22Rv1 (cell line): ENCODE measurements at regions not wholly inside any gene's neighbourhood (a gene's known extent, or its start where the extent isn't known, plus 50 kb on each side); places are given as distances from the start of the nearest gene placed in this dataset.

ENCODE experiments used
- ZFX ChIP-seq: fragments of 450-650 bp; IDR thresholded peaks from 2 replicates; pipeline ENCODE4 v1.6.1; 2017; ENCODE audit warnings: antibody characterized with exemption, borderline replicate concordance
- TF ChIP-seq, protein P1 (sequence below): fragments of 450-650 bp; IDR thresholded peaks from 2 replicates; pipeline ENCODE4 v1.5.1; 2017; ENCODE audit warnings: mild to moderate bottlenecking

DNA sequence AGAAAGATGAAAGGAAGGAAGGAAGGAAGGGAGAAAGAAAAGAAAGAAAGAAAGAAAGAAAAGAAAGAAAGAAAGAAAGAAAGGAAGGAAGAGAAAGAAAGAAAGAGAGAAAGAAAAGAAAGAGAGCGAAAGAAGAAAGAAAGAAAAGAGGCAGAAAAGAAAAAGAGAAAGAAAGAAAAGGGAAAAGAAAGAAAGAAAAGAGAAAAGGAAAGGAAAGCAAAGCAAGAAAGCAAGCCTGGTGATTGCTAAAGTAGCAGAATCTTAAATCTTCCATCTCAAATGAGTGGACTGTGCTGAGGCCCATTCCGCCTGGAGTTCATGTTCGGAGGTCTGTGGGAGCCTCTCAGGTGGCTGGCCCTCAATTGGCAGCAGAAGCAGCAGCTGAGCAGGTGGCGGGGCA lies 148.4 kb downstream of the TFAP2A start:
- TF ChIP-seq, protein P1, sequence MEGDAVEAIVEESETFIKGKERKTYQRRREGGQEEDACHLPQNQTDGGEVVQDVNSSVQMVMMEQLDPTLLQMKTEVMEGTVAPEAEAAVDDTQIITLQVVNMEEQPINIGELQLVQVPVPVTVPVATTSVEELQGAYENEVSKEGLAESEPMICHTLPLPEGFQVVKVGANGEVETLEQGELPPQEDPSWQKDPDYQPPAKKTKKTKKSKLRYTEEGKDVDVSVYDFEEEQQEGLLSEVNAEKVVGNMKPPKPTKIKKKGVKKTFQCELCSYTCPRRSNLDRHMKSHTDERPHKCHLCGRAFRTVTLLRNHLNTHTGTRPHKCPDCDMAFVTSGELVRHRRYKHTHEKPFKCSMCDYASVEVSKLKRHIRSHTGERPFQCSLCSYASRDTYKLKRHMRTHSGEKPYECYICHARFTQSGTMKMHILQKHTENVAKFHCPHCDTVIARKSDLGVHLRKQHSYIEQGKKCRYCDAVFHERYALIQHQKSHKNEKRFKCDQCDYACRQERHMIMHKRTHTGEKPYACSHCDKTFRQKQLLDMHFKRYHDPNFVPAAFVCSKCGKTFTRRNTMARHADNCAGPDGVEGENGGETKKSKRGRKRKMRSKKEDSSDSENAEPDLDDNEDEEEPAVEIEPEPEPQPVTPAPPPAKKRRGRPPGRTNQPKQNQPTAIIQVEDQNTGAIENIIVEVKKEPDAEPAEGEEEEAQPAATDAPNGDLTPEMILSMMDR: no peak
- TF ChIP-seq ZFX: no peak
